HS-27A (cell line): ENCODE measurements at regions not wholly inside any gene's neighbourhood (a gene's known extent, or its start where the extent isn't known, plus 50 kb on each side); places are given as distances from the start of the nearest gene placed in this dataset.

Experiments used
- DNase-seq: peaks from one replicate; pipeline ENCODE4 v3.0.0-alpha.2; 2012; ENCODE audit warnings: low read depth, missing footprints

DNA sequence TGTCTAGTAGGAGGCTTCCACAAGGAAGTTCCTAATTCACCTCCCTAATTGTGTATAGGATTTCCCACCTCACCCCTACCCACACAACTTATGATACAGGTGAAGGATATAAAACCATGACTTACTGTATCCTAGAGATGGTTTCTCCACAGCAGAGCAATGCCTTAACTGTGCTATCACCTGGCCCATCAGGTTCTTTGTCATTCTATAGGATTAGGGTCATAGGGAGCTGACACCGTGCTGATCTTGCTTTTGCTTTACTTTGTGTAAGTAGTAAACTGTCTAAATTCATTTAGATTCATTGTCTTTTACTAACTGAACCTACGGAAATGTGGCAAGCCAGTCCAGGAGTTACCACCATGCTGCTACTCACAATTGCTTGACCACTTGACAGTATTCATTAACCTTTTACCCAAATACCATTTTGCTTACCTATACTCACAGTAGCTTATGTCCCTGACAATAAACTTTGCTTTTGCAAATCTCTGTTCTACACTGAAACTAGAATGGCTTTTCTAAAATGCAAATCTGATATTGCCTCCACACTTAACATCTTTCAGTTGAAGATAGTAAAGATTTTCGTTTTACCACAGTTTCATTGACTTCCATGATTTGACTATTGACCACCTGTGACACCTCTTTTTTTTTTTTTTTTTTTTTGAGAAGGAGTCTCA, 147.6 kb downstream of the IFI44 start:
- DNase-seq: no peak

DNA sequence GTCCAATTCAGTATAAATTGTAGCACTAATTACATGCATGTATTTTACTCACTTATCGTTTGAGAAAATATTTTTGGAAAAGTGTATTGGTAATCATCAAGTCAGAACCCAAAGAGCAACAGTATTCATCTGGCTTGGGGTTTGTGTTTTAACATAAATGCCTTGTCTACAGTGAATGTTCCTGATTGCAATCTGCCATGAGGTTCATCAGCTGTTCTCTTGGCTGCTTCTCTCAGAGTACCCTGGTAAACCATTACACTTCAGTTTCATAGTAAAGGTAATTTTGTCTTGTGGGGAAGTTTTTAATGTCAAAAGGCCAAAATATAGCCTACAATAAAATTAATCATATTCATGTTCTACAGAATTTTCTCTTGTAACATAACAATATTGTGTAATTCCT, 150.3 kb downstream of the IFI44 start:
- no peak for DNase-seq

DNA sequence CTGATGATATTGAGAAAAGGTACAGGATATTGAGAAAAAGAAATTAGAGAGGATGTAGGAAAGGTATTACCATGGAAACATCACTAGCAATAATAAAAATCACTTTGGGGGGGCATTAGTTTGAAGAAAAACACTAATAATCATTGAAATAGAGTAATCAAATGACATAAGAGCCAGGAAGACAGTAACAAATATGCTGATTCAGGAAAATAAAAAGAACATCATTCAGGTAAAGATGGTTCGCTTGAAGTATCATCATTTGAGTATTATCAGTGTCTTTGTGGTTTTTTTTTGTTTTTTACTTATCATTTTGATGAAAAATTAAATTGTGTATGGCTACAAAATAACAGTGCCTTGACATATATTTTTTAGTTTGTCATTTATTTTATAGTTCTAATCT, 164.5 kb downstream of the IFI44 start:
- no peak for DNase-seq

DNA sequence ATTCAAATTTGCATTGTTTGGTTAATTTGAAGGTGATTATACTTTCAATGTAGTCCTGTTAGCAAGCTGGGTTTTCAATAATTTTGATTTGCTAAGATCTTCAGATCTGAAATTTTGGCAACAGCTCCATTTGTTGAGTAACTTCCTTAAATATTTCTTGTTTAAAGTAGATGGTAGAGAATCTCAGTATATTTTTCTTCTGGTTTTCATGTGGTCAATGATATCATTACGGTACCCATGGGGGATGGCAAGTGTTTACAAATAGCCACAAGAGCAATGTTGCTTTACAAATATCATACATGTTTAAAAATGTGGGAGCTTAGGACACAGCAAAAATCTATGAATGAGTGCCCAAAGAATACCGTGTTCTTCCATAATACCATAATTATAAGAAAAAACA, 175.9 kb downstream of the IFI44 start:
- no peak for DNase-seq

DNA sequence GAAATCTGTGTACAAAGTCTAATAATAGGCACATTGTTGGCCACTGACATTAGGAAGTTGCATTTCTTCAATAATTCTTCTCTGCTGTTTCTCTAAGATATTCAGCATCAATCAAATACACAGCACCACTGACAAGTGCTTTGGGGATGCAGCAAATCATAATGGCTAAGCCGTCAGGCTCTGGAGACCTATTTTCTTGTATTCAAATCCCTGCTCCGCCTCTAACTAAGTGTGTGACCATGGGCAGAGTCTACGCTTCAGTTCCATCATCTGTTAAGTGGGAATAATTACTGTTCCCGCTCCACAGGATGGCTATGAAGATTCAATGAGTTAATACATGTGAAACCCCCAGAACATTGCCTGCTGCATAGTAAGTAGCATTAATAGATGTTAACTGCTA, 176.9 kb downstream of the ADGRL4 start:
- DNase-seq: no peak

DNA sequence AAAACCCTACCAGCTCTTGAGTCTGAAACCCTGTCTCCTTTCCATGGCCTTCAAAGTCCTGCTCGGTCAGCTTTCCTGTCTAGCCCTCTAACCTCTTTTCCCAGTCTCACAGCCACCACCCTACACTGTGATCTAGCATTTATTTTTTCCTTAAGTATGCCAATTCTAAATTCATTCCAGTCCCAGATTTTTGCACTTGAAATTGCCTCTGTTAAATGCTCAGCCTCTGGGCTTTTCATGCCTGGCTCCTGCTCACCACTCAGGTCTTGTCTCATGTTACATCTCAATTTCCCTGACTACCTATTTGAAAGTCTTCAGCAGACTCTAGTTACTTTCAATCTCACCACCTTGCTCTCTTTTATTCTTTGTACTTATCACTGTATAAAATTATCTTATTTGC, 176.2 kb downstream of the ADGRL4 start:
- DNase-seq: no peak

DNA sequence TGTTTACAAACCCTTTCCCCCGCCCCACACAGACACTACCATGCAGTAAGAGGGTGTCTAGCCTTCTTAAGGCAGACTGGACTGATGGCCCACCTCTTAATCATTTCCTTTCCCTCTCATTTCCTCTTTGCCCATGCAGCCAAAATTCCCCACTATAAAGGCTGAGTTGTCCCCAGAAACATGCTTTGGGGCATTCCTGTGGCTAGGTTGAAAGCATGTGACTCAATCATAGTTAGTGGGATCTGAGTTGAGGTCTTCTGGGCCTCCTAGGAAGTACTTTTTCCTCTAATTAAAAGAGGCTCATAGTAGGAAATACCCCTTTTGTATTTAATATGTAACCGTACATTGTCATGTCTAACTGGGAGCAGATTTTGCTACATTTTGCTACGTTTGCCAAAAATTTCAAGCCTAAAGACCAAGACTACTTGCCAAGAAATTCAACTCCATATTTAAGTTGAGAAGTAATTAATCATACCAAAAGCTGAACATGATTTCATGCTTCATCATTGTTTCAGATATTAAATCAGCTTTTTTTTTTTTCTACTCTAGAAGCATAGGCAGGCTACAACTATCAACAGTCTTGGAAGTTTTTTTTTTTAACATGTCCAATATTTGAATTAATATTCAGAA, 174.7 kb downstream of the ADGRL4 start:
- peak; percentile 95 for DNase-seq

DNA sequence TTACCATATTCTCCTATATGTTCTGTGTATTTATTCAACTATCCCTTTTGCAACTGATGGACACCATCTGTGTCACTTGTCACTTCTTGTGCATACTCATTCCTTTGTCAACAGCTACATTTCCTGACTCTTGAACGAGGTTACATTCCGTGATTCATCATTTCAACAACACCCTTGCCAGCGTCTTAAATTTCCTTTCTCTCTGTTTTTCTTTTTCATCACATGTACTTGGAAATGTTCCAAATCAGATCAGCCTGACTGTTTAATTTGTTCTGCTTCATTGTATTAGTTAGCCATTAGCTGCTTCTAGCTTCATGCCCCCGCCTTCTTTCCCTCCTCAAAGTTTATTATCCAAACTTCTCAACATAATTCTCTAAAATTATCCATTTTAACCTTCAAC, 173.0 kb downstream of the ADGRL4 start:
- DNase-seq: peak; percentile 84

DNA sequence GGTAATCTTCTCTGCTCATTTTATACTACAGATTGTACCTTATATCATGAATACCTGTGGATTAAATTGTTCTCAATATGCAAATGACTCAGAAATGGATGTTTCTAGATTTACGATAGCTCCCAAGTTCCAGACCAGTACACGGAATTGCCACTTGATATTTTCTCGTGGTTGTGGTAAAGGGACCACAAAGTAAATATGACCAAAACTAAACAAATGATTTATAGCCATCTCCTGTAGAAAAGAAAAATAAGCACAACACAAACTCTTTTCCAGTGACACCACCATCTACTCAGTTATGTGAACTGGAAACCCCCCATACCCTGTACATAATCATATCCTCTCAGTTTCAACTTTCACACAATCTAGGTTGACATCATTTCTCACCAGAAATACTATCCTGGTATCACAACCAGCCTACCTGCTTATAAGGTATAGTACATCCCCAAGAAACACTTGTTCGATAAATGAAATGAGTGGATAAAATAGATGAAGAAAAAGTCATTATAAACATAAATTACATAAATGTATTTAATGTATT, 172.3 kb downstream of the ADGRL4 start:
- no peak for DNase-seq

DNA sequence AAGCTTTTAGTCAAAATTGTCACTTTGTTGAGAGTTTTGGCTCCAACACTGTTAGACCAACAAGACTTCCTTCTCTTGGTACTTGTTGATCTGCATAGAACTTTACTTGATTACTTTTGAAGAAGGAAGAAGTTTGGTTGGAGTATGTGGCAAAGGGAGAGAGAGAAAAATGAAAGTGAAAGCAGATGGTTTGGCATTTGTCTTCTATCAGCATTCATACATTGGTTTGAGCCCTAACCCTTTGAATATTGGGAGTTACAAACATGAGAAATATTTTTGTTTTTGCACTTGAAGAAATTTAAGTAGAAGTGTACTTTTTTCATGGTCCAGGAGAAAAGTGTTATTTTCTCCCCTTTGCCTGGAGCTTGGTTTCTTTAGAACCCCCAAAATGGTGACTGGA, 169.8 kb downstream of the ADGRL4 start:
- no peak for DNase-seq

DNA sequence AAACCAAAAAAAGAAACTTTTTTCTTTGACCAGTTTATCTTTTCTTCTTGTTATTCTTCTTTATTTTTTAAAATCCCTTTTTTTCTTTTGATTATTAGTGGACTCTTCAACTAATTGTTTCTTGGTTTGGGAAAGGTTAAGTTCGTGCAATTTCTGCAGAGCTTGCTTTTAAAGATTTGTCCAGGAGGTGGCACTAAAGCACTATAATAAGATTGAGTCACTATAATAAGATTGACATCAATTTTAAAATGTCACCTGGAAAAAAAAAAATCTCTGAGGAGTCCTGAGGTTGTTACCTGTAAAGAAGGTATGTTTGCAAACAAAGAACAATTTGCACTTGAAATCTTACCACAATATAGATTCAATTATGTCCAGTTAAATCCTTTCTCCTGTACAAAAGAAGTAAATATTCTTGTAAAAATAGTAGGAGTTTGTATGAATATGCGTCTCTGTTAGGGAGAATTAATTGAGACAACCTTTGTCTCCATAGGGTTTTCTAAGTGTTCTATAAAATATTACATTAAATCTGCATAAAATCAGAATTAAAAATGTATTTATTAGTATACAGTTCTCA, 166.7 kb downstream of the ADGRL4 start:
- DNase-seq: no peak
